HCT116 (cell line): ENCODE measurements at regions not wholly inside any gene's neighbourhood (a gene's known extent, or its start where the extent isn't known, plus 50 kb on each side); places are given as distances from the start of the nearest gene placed in this dataset.

Experiments used
- ATAC-seq: fragments of 200-7000 bp; cut with Tn5 transposase; 2 replicates; pipeline ENCODE4 v1.9.1; 2020; ENCODE audit warnings: mild to moderate bottlenecking, moderate library complexity
- BruUV-seq: library from RNA; stranded (reverse); fragments of 400-500 nt; replicated peaks from 2 replicates; lab custom pipeline; 2021; lab: Mats Ljungman, UMichigan
- CTCF ChIA-PET: fragments of 300-600 bp; sonication (Branson Sonifier 250); formaldehyde crosslinking; loops from one replicate; lab custom pipeline; 2021; ENCODE audit warnings: antibody characterized with exemption; lab: Charles Lee
- POLR2A ChIA-PET: fragments of 300-600, 350-600 bp; sonication (Branson Sonifier 250); formaldehyde crosslinking; loops from one replicate; lab custom pipeline; 2021; ENCODE audit warnings: antibody characterized with exemption; lab: Charles Lee
- RAD21 ChIA-PET, 2 experiments: fragments of 300-600 bp; sonication (Branson Sonifier 250); formaldehyde crosslinking; loops; one replicate each; lab custom pipeline; 2023; ENCODE audit warnings: low total read pairs in 2 of 2; ENCODE audit not compliant: uncharacterized antibody in 2 of 2, unreplicated experiment in 2 of 2, low non-redundant PET in 1 of 2; lab: Charles Lee
- DNase-seq: peaks from one replicate; pipeline ENCODE4 v3.0.0-alpha.2; 2010; ENCODE audit warnings: low read depth, low spot score
- H2AFZ ChIP-seq: fragments of 200-600 bp; shearing (Covaris generic), sonication (generic); 2 replicates; pipeline ENCODE4 v1.6.1; 2017; ENCODE audit warnings: low read depth, mixed run types, mixed read lengths, antibody characterized with exemption, low read length; ENCODE audit not compliant: poor library complexity, severe bottlenecking
- H3K27ac ChIP-seq: 2 replicates; pipeline ENCODE4 v1.5.1; 2012; ENCODE audit warnings: low read depth, low read length
- H3K27me3 ChIP-seq: fragments of 200-600 bp; sonication (generic); 2 replicates; pipeline ENCODE4 v1.6.1; 2016; ENCODE audit warnings: mixed run types, low read length, mixed read lengths; ENCODE audit not compliant: insufficient read depth
- H3K36me3 ChIP-seq, 2 experiments: fragments of 200-500 bp in 1 of 2; fragments of 200-600 bp in 1 of 2; sonication (Bioruptor generic) in 1 of 2; sonication (generic) in 1 of 2; 2 replicates each; pipeline versions ENCODE4 v1.5.1 to v1.6.1; 2014 to 2016; ENCODE audit warnings: low read length in 2 of 2, inconsistent platforms in 1 of 2, mixed read lengths in 1 of 2, mixed run types in 1 of 2; ENCODE audit not compliant: insufficient read depth in 2 of 2, control insufficient read depth in 1 of 2
- H3K4me1 ChIP-seq, 2 experiments: fragments of 200-600 bp in 1 of 2; sonication (generic) in 1 of 2; 2 replicates each; pipeline versions ENCODE4 v1.5.1 to v1.6.1; 2012 to 2017; ENCODE audit warnings: low read length in 2 of 2, inconsistent platforms in 1 of 2, mild to moderate bottlenecking in 1 of 2, mixed read lengths in 1 of 2, mixed run types in 1 of 2, moderate library complexity in 1 of 2; ENCODE audit not compliant: insufficient read depth in 2 of 2, control insufficient read depth in 1 of 2
- H3K4me2 ChIP-seq: fragments of 200-600 bp; sonication (generic); 2 replicates; pipeline ENCODE4 v1.6.1; 2017; ENCODE audit warnings: mixed run types, low read length, mixed read lengths
- H3K4me3 ChIP-seq, 2 experiments: fragments of 200-600 bp in 1 of 2; sonication (generic) in 1 of 2; replicated peaks in 1 of 2; 2 replicates each; pipeline ENCODE4 v1.5.1; 2011 to 2016; ENCODE audit warnings: low read length in 2 of 2, control low read depth in 1 of 2, low read depth in 1 of 2, mild to moderate bottlenecking in 1 of 2, mixed read lengths in 1 of 2, mixed run types in 1 of 2
- H3K79me2 ChIP-seq: fragments of 200-600 bp; sonication (generic); 2 replicates; pipeline ENCODE4 v1.6.1; 2017; ENCODE audit warnings: mild to moderate bottlenecking, mixed run types, low read length, moderate library complexity, mixed read lengths; ENCODE audit not compliant: insufficient read depth
- H3K9ac ChIP-seq: fragments of 200-600 bp; sonication (generic); 2 replicates; pipeline ENCODE4 v1.6.1; 2016; ENCODE audit warnings: low read length, mixed read lengths
- H3K9me2 ChIP-seq: fragments of 200-600 bp; sonication (generic), shearing (Covaris generic); 2 replicates; pipeline ENCODE4 v1.6.1; 2017; ENCODE audit warnings: mixed run types, mild to moderate bottlenecking, moderate library complexity; ENCODE audit not compliant: insufficient read depth
- H3K9me3 ChIP-seq, 2 experiments: fragments of 200-500 bp in 1 of 2; fragments of 200-600 bp in 1 of 2; sonication (Bioruptor generic) in 1 of 2; sonication (generic) in 1 of 2; 2 replicates each; pipeline ENCODE4 v1.6.1; 2014 to 2017; ENCODE audit warnings: low read length in 2 of 2, mixed read lengths in 2 of 2, inconsistent platforms in 1 of 2, low read depth in 1 of 2, mild to moderate bottlenecking in 1 of 2, mixed run types in 1 of 2, moderate library complexity in 1 of 2; ENCODE audit not compliant: control insufficient read depth in 1 of 2, insufficient read depth in 1 of 2
- H4K20me1 ChIP-seq: fragments of 200-600 bp; sonication (generic), shearing (Covaris generic); 2 replicates; pipeline ENCODE4 v1.6.1; 2017; ENCODE audit warnings: mixed run types, mild to moderate bottlenecking, moderate library complexity; ENCODE audit not compliant: insufficient read depth
- ATF3 ChIP-seq: IDR thresholded peaks from 2 replicates; pipeline ENCODE4 v1.6.1; 2012
- CEBPB ChIP-seq: IDR thresholded peaks from 2 replicates; pipeline ENCODE4 v1.6.1; 2012; ENCODE audit warnings: low read depth
- CTCF ChIP-seq, 3 experiments: fragments of 200-600 bp in 1 of 3; sonication (generic) in 1 of 3; IDR thresholded peaks in 2 of 3; conservative IDR thresholded peaks in 1 of 3; 2 replicates each; pipeline ENCODE4 v1.5.1; 2012 to 2017; ENCODE audit warnings: low read depth in 2 of 3, low read length in 2 of 3, antibody characterized with exemption in 1 of 3, borderline replicate concordance in 1 of 3, control low read depth in 1 of 3, mild to moderate bottlenecking in 1 of 3, mixed read lengths in 1 of 3, mixed run types in 1 of 3, moderate library complexity in 1 of 3; ENCODE audit not compliant: insufficient read depth in 1 of 3
- EZH2 ChIP-seq: fragments of 200-600 bp; sonication (generic); IDR thresholded peaks from 2 replicates; pipeline ENCODE4 v1.6.1; 2017; ENCODE audit warnings: antibody characterized with exemption, mixed run types
- FOSL1 ChIP-seq: IDR thresholded peaks from 2 replicates; pipeline ENCODE4 v1.6.1; 2012; ENCODE audit warnings: low read depth
- POLR2A ChIP-seq: IDR thresholded peaks from 2 replicates; pipeline ENCODE4 v1.7.0; 2011; ENCODE audit warnings: borderline replicate concordance; ENCODE audit not compliant: insufficient read depth, insufficient read length; ENCODE audit errors: extremely low read depth
- POLR2AphosphoS5 ChIP-seq: IDR thresholded peaks from 2 replicates; pipeline ENCODE4 v1.6.1; 2011; ENCODE audit warnings: mild to moderate bottlenecking, low read depth, low read length, moderate library complexity
- REST ChIP-seq: IDR thresholded peaks from 2 replicates; pipeline ENCODE4 v1.6.1; 2012; ENCODE audit warnings: low read depth
- SIN3A ChIP-seq: IDR thresholded peaks from 2 replicates; pipeline ENCODE4 v1.6.1; 2012; ENCODE audit warnings: low read depth
- SP1 ChIP-seq: IDR thresholded peaks from 2 replicates; pipeline ENCODE4 v1.6.1; 2012; ENCODE audit warnings: low read depth
- TCF7L2 ChIP-seq: IDR thresholded peaks from 2 replicates; pipeline ENCODE4 v1.7.0; 2011; ENCODE audit warnings: borderline replicate concordance, inconsistent platforms; ENCODE audit not compliant: insufficient read depth, insufficient read length; ENCODE audit errors: extremely low read depth
- YY1 ChIP-seq: IDR thresholded peaks from 2 replicates; pipeline ENCODE4 v1.6.1; 2011; ENCODE audit warnings: low read length, low read depth, moderate library complexity, mild to moderate bottlenecking; ENCODE audit not compliant: insufficient replicate concordance; ENCODE audit errors: extremely low read depth
- ZFX ChIP-seq: fragments of 450-650 bp; IDR thresholded peaks from 2 replicates; pipeline ENCODE4 v1.6.1; 2017
- intact Hi-C: fragments of 100-400 bp; cut with micrococcal nuclease; formaldehyde crosslinking; loops from 2 replicates; pipeline ENCODE4 v1.10.0; 2022
- TF ChIP-seq, protein P1 (sequence below): IDR thresholded peaks from 2 replicates; pipeline ENCODE4 v1.6.1; 2012
- TF ChIP-seq, protein P2 (sequence below): IDR thresholded peaks from 2 replicates; pipeline ENCODE4 v1.6.1; 2011; ENCODE audit warnings: mild to moderate bottlenecking, low read length, moderate library complexity; ENCODE audit not compliant: insufficient replicate concordance; ENCODE audit errors: extremely low read depth

- no peak overlapping the region for H3K4me2 ChIP-seq
- ChIA-PET POLR2A (no interaction called here), CTCF (no interaction called here), RAD21 (no interaction called here)
- H3K4me1 ChIP-seq = no peaks in the 10 kb centered on the region
- no peak overlapping the region for H3K4me3 ChIP-seq
- intact Hi-C loops = no loop called here
- no peak overlapping the region for H3K9ac ChIP-seq
- no peak overlapping the region for H3K27ac ChIP-seq
- no peaks in the 10 kb centered on the region for H3K79me2 ChIP-seq
- H4K20me1 ChIP-seq = no peaks in the 10 kb centered on the region
- H3K9me3 ChIP-seq = peaks cover 7 to 12% of the 10 kb centered on the region in 2 experiments; a peak in 2 of 4 replicates
- no peaks in the 10 kb centered on the region for H3K9me2 ChIP-seq
- TF ChIP-seq FOSL1 (no peak), EZH2 (no peak), REST (no peak), ATF3 (no peak), POLR2A (no peak), SP1 (no peak), CTCF (IDR thresholded peaks at IDR 0.05 in 2 of 3, conservative IDR thresholded peaks at IDR 0.05 in 1 of 3; ENCODE audit: borderline replicate concordance in 1 of 3, insufficient read depth in 1 of 3, low read depth in 2 of 3, low read length in 2 of 3) (no peak), TCF7L2 (no peak), ZFX (no peak), SIN3A (no peak), YY1 (no peak), POLR2AphosphoS5 (no peak), CEBPB (no peak)
- TF ChIP-seq, protein P1, sequence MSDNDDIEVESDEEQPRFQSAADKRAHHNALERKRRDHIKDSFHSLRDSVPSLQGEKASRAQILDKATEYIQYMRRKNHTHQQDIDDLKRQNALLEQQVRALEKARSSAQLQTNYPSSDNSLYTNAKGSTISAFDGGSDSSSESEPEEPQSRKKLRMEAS = no peak
- TF ChIP-seq, protein P2, sequence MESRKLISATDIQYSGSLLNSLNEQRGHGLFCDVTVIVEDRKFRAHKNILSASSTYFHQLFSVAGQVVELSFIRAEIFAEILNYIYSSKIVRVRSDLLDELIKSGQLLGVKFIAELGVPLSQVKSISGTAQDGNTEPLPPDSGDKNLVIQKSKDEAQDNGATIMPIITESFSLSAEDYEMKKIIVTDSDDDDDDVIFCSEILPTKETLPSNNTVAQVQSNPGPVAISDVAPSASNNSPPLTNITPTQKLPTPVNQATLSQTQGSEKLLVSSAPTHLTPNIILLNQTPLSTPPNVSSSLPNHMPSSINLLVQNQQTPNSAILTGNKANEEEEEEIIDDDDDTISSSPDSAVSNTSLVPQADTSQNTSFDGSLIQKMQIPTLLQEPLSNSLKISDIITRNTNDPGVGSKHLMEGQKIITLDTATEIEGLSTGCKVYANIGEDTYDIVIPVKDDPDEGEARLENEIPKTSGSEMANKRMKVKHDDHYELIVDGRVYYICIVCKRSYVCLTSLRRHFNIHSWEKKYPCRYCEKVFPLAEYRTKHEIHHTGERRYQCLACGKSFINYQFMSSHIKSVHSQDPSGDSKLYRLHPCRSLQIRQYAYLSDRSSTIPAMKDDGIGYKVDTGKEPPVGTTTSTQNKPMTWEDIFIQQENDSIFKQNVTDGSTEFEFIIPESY = no peak
- DNase-seq (no peak), ATAC-seq (no peak)
- no peaks in the 10 kb centered on the region for H3K36me3 ChIP-seq
- no peak overlapping the region for H2AFZ ChIP-seq
- BruUV-seq = no TSS peak
- H3K27me3 ChIP-seq = no peaks in the 10 kb centered on the region
These were observed 453.9 kb downstream of the TUSC1 start for GRCh38 chr9:25224309-25224708.
